ENCODE measurements at regions not wholly inside any gene's neighbourhood (a gene's known extent, or its start where the extent isn't known, plus 50 kb on each side); places are given as distances from the start of the nearest gene placed in this dataset.

GRCh38 chr17:79415909-79416308, 194.9 kb downstream of the RBFOX3 start:
- no peaks in the 10 kb centered on the region for H3K9me3 Mint-ChIP-seq
- DNase-seq (no peak), ATAC-seq (no peak)
- Histone ChIP-seq H3K27ac (ENCODE audit: low read depth, low read length) (no peak overlapping the region), H3K27me3 (ENCODE audit: control insufficient read depth in 2 of 2, insufficient read depth in 2 of 2, low read length in 2 of 2) (no peaks in the 10 kb centered on the region), H3K4me1 (ENCODE audit: control insufficient read depth in 2 of 2, insufficient read depth in 2 of 2, low read length in 2 of 2) (no peaks in the 10 kb centered on the region), H3K9me3 (ENCODE audit: control insufficient read depth in 2 of 3, low read length in 3 of 3) (no peaks in the 10 kb centered on the region), H3K4me3 (ENCODE audit: low read length) (no peak overlapping the region), H3K36me3 (ENCODE audit: control insufficient read depth in 2 of 3, insufficient read depth in 3 of 3, low read length in 3 of 3) (no peaks in the 10 kb centered on the region)
- H3K27ac Mint-ChIP-seq = no peak overlapping the region
- ChIA-PET CTCF (no interaction called here), POLR2A (no interaction called here)
- peaks cover 0 to 15% (median 8%) of the 10 kb centered on the region in 5 donors for H3K27me3 Mint-ChIP-seq
- intact Hi-C loops (cut with micrococcal nuclease) = no loop called here
- no peaks in the 10 kb centered on the region for H3K4me1 Mint-ChIP-seq
- no peak overlapping the region for H3K4me3 Mint-ChIP-seq
- no peaks in the 10 kb centered on the region for H3K36me3 Mint-ChIP-seq

GRCh38 chr17:79415365-79415764, 195.5 kb downstream of the RBFOX3 start:
- Mint-ChIP-seq H3K27me3 (peaks cover 0 to 15% (median 8%) of the 10 kb centered on the region in 5 donors), H3K27ac (no peak overlapping the region), H3K4me1 (no peaks in the 10 kb centered on the region), H3K9me3 (no peaks in the 10 kb centered on the region), H3K4me3 (no peak overlapping the region), H3K36me3 (no peaks in the 10 kb centered on the region)
- Histone ChIP-seq H3K9me3 (ENCODE audit: control insufficient read depth in 2 of 3, low read length in 3 of 3) (no peaks in the 10 kb centered on the region), H3K4me3 (ENCODE audit: low read length) (no peak overlapping the region), H3K27ac (ENCODE audit: low read depth, low read length) (no peak overlapping the region), H3K4me1 (ENCODE audit: control insufficient read depth in 2 of 2, insufficient read depth in 2 of 2, low read length in 2 of 2) (no peaks in the 10 kb centered on the region), H3K27me3 (ENCODE audit: control insufficient read depth in 2 of 2, insufficient read depth in 2 of 2, low read length in 2 of 2) (no peaks in the 10 kb centered on the region), H3K36me3 (ENCODE audit: control insufficient read depth in 2 of 3, insufficient read depth in 3 of 3, low read length in 3 of 3) (no peaks in the 10 kb centered on the region)
- intact Hi-C loops (cut with micrococcal nuclease) = no loop called here
- ChIA-PET CTCF (no interaction called here), POLR2A (no interaction called here)
- DNase-seq (no peak), ATAC-seq (no peak)

GRCh38 chr17:79414793-79415211, 196.0 kb downstream of the RBFOX3 start:
- DNase-seq = no peak
- Histone ChIP-seq H3K27me3 (ENCODE audit: control insufficient read depth in 2 of 2, insufficient read depth in 2 of 2, low read length in 2 of 2) (no peaks in the 10 kb centered on the region), H3K9me3 (ENCODE audit: control insufficient read depth in 2 of 3, low read length in 3 of 3) (no peaks in the 10 kb centered on the region), H3K4me3 (ENCODE audit: low read length) (no peak overlapping the region), H3K36me3 (ENCODE audit: control insufficient read depth in 2 of 3, insufficient read depth in 3 of 3, low read length in 3 of 3) (no peaks in the 10 kb centered on the region), H3K27ac (ENCODE audit: low read depth, low read length) (no peak overlapping the region), H3K4me1 (ENCODE audit: control insufficient read depth in 2 of 2, insufficient read depth in 2 of 2, low read length in 2 of 2) (no peaks in the 10 kb centered on the region)
- Mint-ChIP-seq H3K36me3 (no peaks in the 10 kb centered on the region), H3K4me3 (no peak overlapping the region), H3K4me1 (no peaks in the 10 kb centered on the region), H3K9me3 (no peaks in the 10 kb centered on the region), H3K27ac (no peak overlapping the region), H3K27me3 (peaks cover 0 to 15% (median 8%) of the 10 kb centered on the region in 5 donors)
- ChIA-PET CTCF (interaction anchor here (0.9 kb wide), 1 partner anchor 14 kb away, joined by 3 read pairs; no protein-coding TSS in a partner anchor), POLR2A (no interaction called here)
- ATAC-seq = no peak
- intact Hi-C loops (cut with micrococcal nuclease) = no loop called here

GRCh38 chr17:79414063-79414792, 196.6 kb downstream of the RBFOX3 start:
- no peak for ATAC-seq
- no peaks in the 10 kb centered on the region for H3K36me3 ChIP-seq (ENCODE audit: control insufficient read depth in 2 of 3, insufficient read depth in 3 of 3, low read length in 3 of 3)

GRCh38 chr17:79413611-79414010, 197.2 kb downstream of the RBFOX3 start:
- no peak overlapping the region for H3K27ac ChIP-seq (ENCODE audit: low read depth, low read length)
- Mint-ChIP-seq H3K4me3 (no peak overlapping the region), H3K4me1 (no peaks in the 10 kb centered on the region), H3K36me3 (no peaks in the 10 kb centered on the region), H3K27me3 (peaks cover 4 to 22% (median 16%) of the 10 kb centered on the region in 5 donors), H3K27ac (no peak overlapping the region), H3K9me3 (no peaks in the 10 kb centered on the region)
- ATAC-seq (no peak), DNase-seq (no peak)
- POLR2A ChIA-PET = no interaction called here
- H3K4me1 ChIP-seq (ENCODE audit: control insufficient read depth in 2 of 2, insufficient read depth in 2 of 2, low read length in 2 of 2) = no peaks in the 10 kb centered on the region
- intact Hi-C loops (cut with micrococcal nuclease) = no loop called here
- H3K27me3 ChIP-seq (ENCODE audit: control insufficient read depth in 2 of 2, insufficient read depth in 2 of 2, low read length in 2 of 2) = no peaks in the 10 kb centered on the region
- no peaks in the 10 kb centered on the region for H3K9me3 ChIP-seq (ENCODE audit: control insufficient read depth in 2 of 3, low read length in 3 of 3)
- CTCF ChIA-PET = no interaction called here
- no peak overlapping the region for H3K4me3 ChIP-seq (ENCODE audit: low read length)
- no peaks in the 10 kb centered on the region for H3K36me3 ChIP-seq (ENCODE audit: control insufficient read depth in 2 of 3, insufficient read depth in 3 of 3, low read length in 3 of 3)

More at GRCh38 chr17:79414063-79414792, 196.6 kb downstream of the RBFOX3 start:
- no peaks in the 10 kb centered on the region for H3K4me1 ChIP-seq (ENCODE audit: control insufficient read depth in 2 of 2, insufficient read depth in 2 of 2, low read length in 2 of 2)
- DNase-seq = no peak
- Mint-ChIP-seq H3K4me1 (no peaks in the 10 kb centered on the region), H3K27ac (no peak overlapping the region), H3K27me3 (peaks cover 0 to 16% (median 12%) of the 10 kb centered on the region in 5 donors), H3K9me3 (no peaks in the 10 kb centered on the region), H3K36me3 (no peaks in the 10 kb centered on the region), H3K4me3 (no peak overlapping the region)
- POLR2A ChIA-PET = no interaction called here
- no peak overlapping the region for H3K27ac ChIP-seq (ENCODE audit: low read depth, low read length)
- CTCF ChIA-PET = interaction anchor here (0.9 kb wide), 1 partner anchor 13 kb away, joined by 3 read pairs; no protein-coding TSS in a partner anchor
- intact Hi-C loops (cut with micrococcal nuclease) = no loop called here
- no peaks in the 10 kb centered on the region for H3K27me3 ChIP-seq (ENCODE audit: control insufficient read depth in 2 of 2, insufficient read depth in 2 of 2, low read length in 2 of 2)
- H3K4me3 ChIP-seq (ENCODE audit: low read length) = no peak overlapping the region
- no peaks in the 10 kb centered on the region for H3K9me3 ChIP-seq (ENCODE audit: control insufficient read depth in 2 of 3, low read length in 3 of 3)

- Histone ChIP-seq H3K9me3 (ENCODE audit: control insufficient read depth in 2 of 3, low read length in 3 of 3) (no peaks in the 10 kb centered on the region), H3K27me3 (ENCODE audit: control insufficient read depth in 2 of 2, insufficient read depth in 2 of 2, low read length in 2 of 2) (no peaks in the 10 kb centered on the region), H3K4me3 (ENCODE audit: low read length) (no peak overlapping the region), H3K4me1 (ENCODE audit: control insufficient read depth in 2 of 2, insufficient read depth in 2 of 2, low read length in 2 of 2) (no peaks in the 10 kb centered on the region), H3K27ac (ENCODE audit: low read depth, low read length) (no peak overlapping the region), H3K36me3 (ENCODE audit: control insufficient read depth in 2 of 3, insufficient read depth in 3 of 3, low read length in 3 of 3) (no peaks in the 10 kb centered on the region)
- H3K27me3 Mint-ChIP-seq = peaks cover 8 to 27% (median 15%) of the 10 kb centered on the region in 5 donors
- no peaks in the 10 kb centered on the region for H3K4me1 Mint-ChIP-seq
- no peak overlapping the region for H3K4me3 Mint-ChIP-seq
- CTCF ChIA-PET = no interaction called here
- ATAC-seq = no peak
- intact Hi-C loops (cut with micrococcal nuclease) = no loop called here
- no peak for DNase-seq
- no peaks in the 10 kb centered on the region for H3K36me3 Mint-ChIP-seq
- H3K9me3 Mint-ChIP-seq = no peaks in the 10 kb centered on the region
- POLR2A ChIA-PET = no interaction called here
- H3K27ac Mint-ChIP-seq = no peak overlapping the region
Measured at GRCh38 chr17:79412886-79413390, 197.9 kb downstream of the RBFOX3 start.

GRCh38 chr17:79412110-79412509, 198.7 kb downstream of the RBFOX3 start:
- Mint-ChIP-seq H3K4me3 (no peak overlapping the region), H3K9me3 (no peaks in the 10 kb centered on the region), H3K27me3 (peaks cover 11 to 34% (median 20%) of the 10 kb centered on the region in 5 donors), H3K4me1 (no peaks in the 10 kb centered on the region), H3K36me3 (no peaks in the 10 kb centered on the region), H3K27ac (no peak overlapping the region)
- POLR2A ChIA-PET = no interaction called here
- no peak for DNase-seq
- H3K27ac ChIP-seq (ENCODE audit: low read depth, low read length) = no peak overlapping the region
- ATAC-seq = peak; percentile 14
- H3K27me3 ChIP-seq (ENCODE audit: control insufficient read depth in 2 of 2, insufficient read depth in 2 of 2, low read length in 2 of 2) = no peaks in the 10 kb centered on the region
- H3K36me3 ChIP-seq (ENCODE audit: control insufficient read depth in 2 of 3, insufficient read depth in 3 of 3, low read length in 3 of 3) = no peaks in the 10 kb centered on the region
- no peaks in the 10 kb centered on the region for H3K4me1 ChIP-seq (ENCODE audit: control insufficient read depth in 2 of 2, insufficient read depth in 2 of 2, low read length in 2 of 2)
- CTCF ChIA-PET = no interaction called here
- intact Hi-C loops (cut with micrococcal nuclease) = no loop called here
- no peak overlapping the region for H3K4me3 ChIP-seq (ENCODE audit: low read length)
- H3K9me3 ChIP-seq (ENCODE audit: control insufficient read depth in 2 of 3, low read length in 3 of 3) = no peaks in the 10 kb centered on the region

Measured in naive thymus-derived CD4-positive, alpha-beta T cell (primary cell).